HEK293 (cell line): ENCODE measurements at regions not wholly inside any gene's neighbourhood (a gene's known extent, or its start where the extent isn't known, plus 50 kb on each side); places are given as distances from the start of the nearest gene placed in this dataset.

ENCODE experiments used
- CTCF ChIA-PET: fragments of 350-600 bp; formaldehyde crosslinking; extraction: SDS; loops from one replicate; lab custom pipeline; 2021; ENCODE audit warnings: antibody characterized with exemption; lab: Yijun Ruan, JAX
- POLR2A ChIA-PET: fragments of 300-600 bp; formaldehyde crosslinking; extraction: SDS; loops from one replicate; lab custom pipeline; 2020; ENCODE audit warnings: antibody characterized with exemption, inconsistent platforms; lab: Yijun Ruan, JAX
- H3K27ac ChIP-seq: fragments of 200-500 bp; sonication (Bioruptor generic); 2 replicates; pipeline ENCODE4 v1.5.1; 2014; ENCODE audit warnings: low read depth, low read length, control low read depth, inconsistent platforms; ENCODE audit errors: extremely low read depth
- H3K36me3 ChIP-seq, 2 experiments: fragments of 200-500 bp in 1 of 2; sonication (Bioruptor generic) in 1 of 2; 1 replicate in 1 of 2; 2 replicates in 1 of 2; pipeline ENCODE4 v1.5.1; 2014 to 2017; ENCODE audit warnings: inconsistent platforms in 2 of 2, low read length in 2 of 2; ENCODE audit not compliant: control insufficient read depth in 2 of 2, insufficient read depth in 1 of 2
- H3K4me1 ChIP-seq: fragments of 200-500 bp; sonication (Bioruptor generic); 2 replicates; pipeline ENCODE4 v1.5.1; 2014; ENCODE audit warnings: mild to moderate bottlenecking, low read length, inconsistent platforms; ENCODE audit not compliant: control insufficient read depth, insufficient read depth
- H3K4me3 ChIP-seq: 2 replicates; pipeline ENCODE4 v1.5.1; 2011; ENCODE audit warnings: low read depth, mild to moderate bottlenecking, control low read depth, low read length, moderate library complexity
- H3K9me3 ChIP-seq: fragments of 200-500 bp; sonication (Bioruptor generic); 2 replicates; pipeline ENCODE4 v1.5.1; 2014; ENCODE audit warnings: low read depth, low read length, inconsistent platforms; ENCODE audit not compliant: control insufficient read depth, insufficient read depth
- KLF7 ChIP-seq: fragments of 450-650 bp; formaldehyde crosslinking; IDR thresholded peaks from 2 replicates; pipeline ENCODE4 v1.5.1; 2016; ENCODE audit warnings: missing biosample characterization, missing genetic modification characterization, borderline replicate concordance
- WT1 ChIP-seq: fragments of 450-650 bp; formaldehyde crosslinking; IDR thresholded peaks from 2 replicates; pipeline ENCODE4 v1.5.1; 2016; ENCODE audit warnings: missing biosample characterization, missing genetic modification characterization
- ZBTB20 ChIP-seq: fragments of 450-650 bp; formaldehyde crosslinking; IDR thresholded peaks from 2 replicates; pipeline ENCODE4 v1.5.1; 2016; ENCODE audit warnings: missing biosample characterization, missing genetic modification characterization
- ZBTB7A ChIP-seq: fragments of 450-650 bp; formaldehyde crosslinking; IDR thresholded peaks from 2 replicates; pipeline ENCODE4 v1.5.1; 2016; ENCODE audit warnings: low read depth, missing biosample characterization, missing genetic modification characterization
- ZNF121 ChIP-seq: fragments of 450-650 bp; formaldehyde crosslinking; IDR thresholded peaks from 2 replicates; pipeline ENCODE4 v1.5.1; 2016; ENCODE audit warnings: missing biosample characterization, missing genetic modification characterization
- ZNF157 ChIP-seq: fragments of 450-650 bp; formaldehyde crosslinking; IDR thresholded peaks from 2 replicates; pipeline ENCODE4 v1.5.1; 2016; ENCODE audit warnings: missing biosample characterization, missing genetic modification characterization
- ZNF16 ChIP-seq: fragments of 450-650 bp; formaldehyde crosslinking; IDR thresholded peaks from 2 replicates; pipeline ENCODE4 v1.5.1; 2016; ENCODE audit warnings: low read depth, missing biosample characterization, missing genetic modification characterization
- ZNF433 ChIP-seq: fragments of 450-650 bp; formaldehyde crosslinking; IDR thresholded peaks from 2 replicates; pipeline ENCODE4 v1.5.1; 2016; ENCODE audit warnings: missing biosample characterization, missing genetic modification characterization, low read depth
- ZNF514 ChIP-seq: fragments of 450-650 bp; formaldehyde crosslinking; IDR thresholded peaks from 2 replicates; pipeline ENCODE4 v1.5.1; 2016; ENCODE audit warnings: missing biosample characterization, missing genetic modification characterization
- ZNF521 ChIP-seq: fragments of 450-650 bp; formaldehyde crosslinking; IDR thresholded peaks from 2 replicates; pipeline ENCODE4 v1.5.1; 2017; ENCODE audit warnings: missing biosample characterization, mild to moderate bottlenecking, missing genetic modification characterization
- ZNF529 ChIP-seq: fragments of 450-650 bp; formaldehyde crosslinking; IDR thresholded peaks from 2 replicates; pipeline ENCODE4 v1.5.1; 2017; ENCODE audit warnings: missing genetic modification characterization, missing biosample characterization; ENCODE audit not compliant: insufficient replicate concordance
- ZNF555 ChIP-seq: fragments of 450-650 bp; formaldehyde crosslinking; conservative IDR thresholded peaks from 2 replicates; pipeline ENCODE4 v1.5.1; 2017; ENCODE audit warnings: missing biosample characterization, mild to moderate bottlenecking, missing genetic modification characterization, inconsistent platforms
- ZNF837 ChIP-seq: fragments of 450-650 bp; formaldehyde crosslinking; IDR thresholded peaks from 2 replicates; pipeline ENCODE4 v1.5.1; 2016; ENCODE audit warnings: missing biosample characterization, missing genetic modification characterization
- TF ChIP-seq, protein P1 (sequence below): fragments of 450-650 bp; formaldehyde crosslinking; IDR thresholded peaks from 2 replicates; pipeline ENCODE4 v1.5.1; 2016; ENCODE audit warnings: missing biosample characterization, missing genetic modification characterization
- TF ChIP-seq, protein P2 (sequence below): fragments of 450-650 bp; formaldehyde crosslinking; IDR thresholded peaks from 2 replicates; pipeline ENCODE4 v1.5.1; 2017; ENCODE audit warnings: missing biosample characterization, missing genetic modification characterization
- TF ChIP-seq, protein P3 (sequence below): fragments of 450-650 bp; formaldehyde crosslinking; IDR thresholded peaks from 2 replicates; pipeline ENCODE4 v1.5.1; 2017; ENCODE audit warnings: missing biosample characterization, mild to moderate bottlenecking, missing genetic modification characterization, moderate library complexity
- TF ChIP-seq, protein P4 (sequence below): fragments of 450-650 bp; formaldehyde crosslinking; IDR thresholded peaks from 2 replicates; pipeline ENCODE4 v1.5.1; 2016; ENCODE audit warnings: missing biosample characterization, missing genetic modification characterization
- TF ChIP-seq, protein P5 (sequence below): fragments of 450-650 bp; formaldehyde crosslinking; IDR thresholded peaks from 2 replicates; pipeline ENCODE4 v1.5.1; 2016; ENCODE audit warnings: missing biosample characterization, missing genetic modification characterization
- TF ChIP-seq, protein P6 (sequence below): fragments of 450-650 bp; formaldehyde crosslinking; IDR thresholded peaks from 2 replicates; pipeline ENCODE4 v1.5.1; 2016; ENCODE audit warnings: missing biosample characterization, missing genetic modification characterization, borderline replicate concordance

DNA sequence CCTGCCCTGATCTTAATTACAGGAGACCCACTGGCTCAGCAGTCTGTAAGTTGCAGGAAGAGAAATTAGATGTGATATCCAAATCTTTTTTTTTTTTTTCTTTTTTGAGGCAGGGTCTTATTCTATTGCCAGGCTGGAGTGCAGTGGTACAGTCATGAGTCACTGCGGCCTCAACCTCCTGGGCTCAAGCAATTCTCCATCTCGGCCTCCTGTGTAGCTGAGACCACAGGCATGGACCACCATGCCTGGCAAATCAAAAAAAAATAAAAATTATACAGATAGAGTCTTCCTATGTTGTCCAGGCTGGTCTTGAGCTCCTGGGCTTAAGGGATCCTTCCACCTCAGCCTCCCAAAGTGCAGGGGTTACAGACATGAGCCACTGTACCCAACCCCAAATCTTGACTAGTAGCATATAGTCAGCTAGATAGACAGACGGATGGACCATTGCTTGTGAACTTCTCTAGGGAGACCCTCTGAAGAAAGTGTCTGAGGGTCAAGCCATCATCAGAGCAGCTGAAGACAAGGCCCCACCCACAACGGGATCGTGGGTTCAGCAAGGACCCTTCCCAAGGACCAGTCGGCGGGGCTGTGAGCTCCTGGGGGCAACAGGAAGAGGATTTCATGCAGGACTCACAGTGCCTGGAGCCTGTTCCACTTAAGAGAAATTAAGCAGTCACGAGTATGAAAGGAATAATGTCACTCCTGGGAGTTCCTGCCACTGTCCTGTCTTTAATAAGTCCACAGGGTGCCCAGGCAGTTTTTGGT, 222.7 kb downstream of the ANKRD60 start (continued):
- no peak for TF ChIP-seq ZNF837

DNA sequence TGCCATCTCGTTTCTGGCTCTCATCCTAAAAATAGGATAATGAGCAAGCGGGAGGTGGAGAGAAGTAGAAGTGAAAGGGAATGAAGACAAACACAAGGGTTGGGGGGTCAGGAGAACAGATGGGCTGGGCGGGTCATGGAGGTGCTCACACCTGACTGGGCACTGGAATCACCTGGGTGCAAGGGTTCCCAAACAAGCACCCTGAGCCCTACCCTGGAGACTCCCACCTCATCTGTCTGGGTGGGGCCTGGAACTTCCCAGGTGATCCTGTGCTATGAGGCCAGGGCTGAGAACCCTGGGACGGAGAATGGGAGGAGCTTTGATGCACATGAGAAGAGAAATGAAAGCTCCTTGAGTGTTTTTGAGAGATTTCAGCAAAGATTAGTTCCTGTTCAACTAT, 223.6 kb downstream of the ANKRD60 start:
- H3K36me3 ChIP-seq, result no peaks in the 10 kb centered on the region
- H3K9me3 ChIP-seq, result no peaks in the 10 kb centered on the region
- TF ChIP-seq ZNF529 (tag by site-specific recombination), result no peak
- no peak for TF ChIP-seq ZNF514 (tag by site-specific recombination)
- no peak for TF ChIP-seq ZBTB20 (tag by site-specific recombination)
- TF ChIP-seq, protein P1, sequence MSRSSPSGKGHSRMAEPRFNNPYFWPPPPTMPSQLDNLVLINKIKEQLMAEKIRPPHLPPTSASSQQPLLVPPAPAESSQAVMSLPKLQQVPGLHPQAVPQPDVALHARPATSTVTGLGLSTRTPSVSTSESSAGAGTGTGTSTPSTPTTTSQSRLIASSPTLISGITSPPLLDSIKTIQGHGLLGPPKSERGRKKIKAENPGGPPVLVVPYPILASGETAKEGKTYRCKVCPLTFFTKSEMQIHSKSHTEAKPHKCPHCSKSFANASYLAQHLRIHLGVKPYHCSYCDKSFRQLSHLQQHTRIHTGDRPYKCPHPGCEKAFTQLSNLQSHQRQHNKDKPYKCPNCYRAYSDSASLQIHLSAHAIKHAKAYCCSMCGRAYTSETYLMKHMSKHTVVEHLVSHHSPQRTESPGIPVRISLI (tag by site-specific recombination), result no peak
- no peak for TF ChIP-seq ZNF433 (tag by site-specific recombination)
- TF ChIP-seq, protein P2, sequence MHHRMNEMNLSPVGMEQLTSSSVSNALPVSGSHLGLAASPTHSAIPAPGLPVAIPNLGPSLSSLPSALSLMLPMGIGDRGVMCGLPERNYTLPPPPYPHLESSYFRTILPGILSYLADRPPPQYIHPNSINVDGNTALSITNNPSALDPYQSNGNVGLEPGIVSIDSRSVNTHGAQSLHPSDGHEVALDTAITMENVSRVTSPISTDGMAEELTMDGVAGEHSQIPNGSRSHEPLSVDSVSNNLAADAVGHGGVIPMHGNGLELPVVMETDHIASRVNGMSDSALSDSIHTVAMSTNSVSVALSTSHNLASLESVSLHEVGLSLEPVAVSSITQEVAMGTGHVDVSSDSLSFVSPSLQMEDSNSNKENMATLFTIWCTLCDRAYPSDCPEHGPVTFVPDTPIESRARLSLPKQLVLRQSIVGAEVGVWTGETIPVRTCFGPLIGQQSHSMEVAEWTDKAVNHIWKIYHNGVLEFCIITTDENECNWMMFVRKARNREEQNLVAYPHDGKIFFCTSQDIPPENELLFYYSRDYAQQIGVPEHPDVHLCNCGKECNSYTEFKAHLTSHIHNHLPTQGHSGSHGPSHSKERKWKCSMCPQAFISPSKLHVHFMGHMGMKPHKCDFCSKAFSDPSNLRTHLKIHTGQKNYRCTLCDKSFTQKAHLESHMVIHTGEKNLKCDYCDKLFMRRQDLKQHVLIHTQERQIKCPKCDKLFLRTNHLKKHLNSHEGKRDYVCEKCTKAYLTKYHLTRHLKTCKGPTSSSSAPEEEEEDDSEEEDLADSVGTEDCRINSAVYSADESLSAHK (tag by site-specific recombination), result no peak
- TF ChIP-seq, protein P3, sequence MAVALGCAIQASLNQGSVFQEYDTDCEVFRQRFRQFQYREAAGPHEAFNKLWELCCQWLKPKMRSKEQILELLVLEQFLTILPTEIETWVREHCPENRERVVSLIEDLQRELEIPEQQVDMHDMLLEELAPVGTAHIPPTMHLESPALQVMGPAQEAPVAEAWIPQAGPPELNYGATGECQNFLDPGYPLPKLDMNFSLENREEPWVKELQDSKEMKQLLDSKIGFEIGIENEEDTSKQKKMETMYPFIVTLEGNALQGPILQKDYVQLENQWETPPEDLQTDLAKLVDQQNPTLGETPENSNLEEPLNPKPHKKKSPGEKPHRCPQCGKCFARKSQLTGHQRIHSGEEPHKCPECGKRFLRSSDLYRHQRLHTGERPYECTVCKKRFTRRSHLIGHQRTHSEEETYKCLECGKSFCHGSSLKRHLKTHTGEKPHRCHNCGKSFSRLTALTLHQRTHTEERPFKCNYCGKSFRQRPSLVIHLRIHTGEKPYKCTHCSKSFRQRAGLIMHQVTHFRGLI (tag by site-specific recombination), result no peak
- TF ChIP-seq KLF7 (tag by site-specific recombination), result no peak
- H3K4me1 ChIP-seq, result no peaks in the 10 kb centered on the region
- CTCF ChIA-PET, result no interaction called here
- POLR2A ChIA-PET, result no interaction called here
- H3K4me3 ChIP-seq, result no peak overlapping the region
- H3K27ac ChIP-seq, result no peak overlapping the region

DNA sequence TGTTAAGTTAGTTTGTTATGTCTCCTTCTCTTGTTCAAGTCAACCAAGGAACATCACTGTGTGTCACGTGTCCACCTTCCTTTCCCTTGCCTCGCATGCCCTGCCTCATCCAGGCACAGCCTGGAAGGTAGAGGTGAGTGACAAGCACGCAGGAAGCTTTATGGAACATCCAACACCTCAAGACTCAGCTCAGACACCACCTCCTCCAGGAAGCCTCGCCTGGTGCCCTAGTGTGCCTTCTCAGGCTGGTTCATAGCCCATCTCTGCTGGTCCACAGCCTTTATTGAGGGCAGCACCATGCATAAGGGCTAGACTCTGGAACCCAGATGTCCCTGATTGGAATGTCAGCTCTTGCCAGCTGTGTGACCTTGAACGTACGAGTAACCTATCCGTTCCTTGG, 224.3 kb downstream of the ANKRD60 start:
- Histone ChIP-seq H3K9me3 (no peaks in the 10 kb centered on the region), H3K36me3 (no peaks in the 10 kb centered on the region), H3K4me1 (no peaks in the 10 kb centered on the region), H3K27ac (no peak overlapping the region), H3K4me3 (no peak overlapping the region)
- ChIA-PET CTCF (no interaction called here), POLR2A (no interaction called here)
- TF ChIP-seq ZBTB7A (tag by site-specific recombination) (no peak), ZNF521 (tag by site-specific recombination) (no peak), ZNF555 (tag by site-specific recombination) (no peak), ZNF16 (tag by site-specific recombination) (no peak), ZNF157 (tag by site-specific recombination) (no peak), WT1 (tag by site-specific recombination) (no peak), ZNF121 (tag by site-specific recombination) (no peak)
- TF ChIP-seq, protein P4, sequence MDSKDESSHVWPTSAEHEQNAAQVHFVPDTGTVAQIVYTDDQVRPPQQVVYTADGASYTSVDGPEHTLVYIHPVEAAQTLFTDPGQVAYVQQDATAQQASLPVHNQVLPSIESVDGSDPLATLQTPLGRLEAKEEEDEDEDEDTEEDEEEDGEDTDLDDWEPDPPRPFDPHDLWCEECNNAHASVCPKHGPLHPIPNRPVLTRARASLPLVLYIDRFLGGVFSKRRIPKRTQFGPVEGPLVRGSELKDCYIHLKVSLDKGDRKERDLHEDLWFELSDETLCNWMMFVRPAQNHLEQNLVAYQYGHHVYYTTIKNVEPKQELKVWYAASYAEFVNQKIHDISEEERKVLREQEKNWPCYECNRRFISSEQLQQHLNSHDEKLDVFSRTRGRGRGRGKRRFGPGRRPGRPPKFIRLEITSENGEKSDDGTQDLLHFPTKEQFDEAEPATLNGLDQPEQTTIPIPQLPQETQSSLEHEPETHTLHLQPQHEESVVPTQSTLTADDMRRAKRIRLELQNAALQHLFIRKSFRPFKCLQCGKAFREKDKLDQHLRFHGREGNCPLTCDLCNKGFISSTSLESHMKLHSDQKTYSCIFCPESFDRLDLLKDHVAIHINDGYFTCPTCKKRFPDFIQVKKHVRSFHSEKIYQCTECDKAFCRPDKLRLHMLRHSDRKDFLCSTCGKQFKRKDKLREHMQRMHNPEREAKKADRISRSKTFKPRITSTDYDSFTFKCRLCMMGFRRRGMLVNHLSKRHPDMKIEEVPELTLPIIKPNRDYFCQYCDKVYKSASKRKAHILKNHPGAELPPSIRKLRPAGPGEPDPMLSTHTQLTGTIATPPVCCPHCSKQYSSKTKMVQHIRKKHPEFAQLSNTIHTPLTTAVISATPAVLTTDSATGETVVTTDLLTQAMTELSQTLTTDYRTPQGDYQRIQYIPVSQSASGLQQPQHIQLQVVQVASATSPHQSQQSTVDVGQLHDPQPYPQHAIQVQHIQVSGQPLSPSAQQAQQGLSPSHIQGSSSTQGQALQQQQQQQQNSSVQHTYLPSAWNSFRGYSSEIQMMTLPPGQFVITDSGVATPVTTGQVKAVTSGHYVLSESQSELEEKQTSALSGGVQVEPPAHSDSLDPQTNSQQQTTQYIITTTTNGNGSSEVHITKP (tag by site-specific recombination), result no peak
- TF ChIP-seq, protein P5, sequence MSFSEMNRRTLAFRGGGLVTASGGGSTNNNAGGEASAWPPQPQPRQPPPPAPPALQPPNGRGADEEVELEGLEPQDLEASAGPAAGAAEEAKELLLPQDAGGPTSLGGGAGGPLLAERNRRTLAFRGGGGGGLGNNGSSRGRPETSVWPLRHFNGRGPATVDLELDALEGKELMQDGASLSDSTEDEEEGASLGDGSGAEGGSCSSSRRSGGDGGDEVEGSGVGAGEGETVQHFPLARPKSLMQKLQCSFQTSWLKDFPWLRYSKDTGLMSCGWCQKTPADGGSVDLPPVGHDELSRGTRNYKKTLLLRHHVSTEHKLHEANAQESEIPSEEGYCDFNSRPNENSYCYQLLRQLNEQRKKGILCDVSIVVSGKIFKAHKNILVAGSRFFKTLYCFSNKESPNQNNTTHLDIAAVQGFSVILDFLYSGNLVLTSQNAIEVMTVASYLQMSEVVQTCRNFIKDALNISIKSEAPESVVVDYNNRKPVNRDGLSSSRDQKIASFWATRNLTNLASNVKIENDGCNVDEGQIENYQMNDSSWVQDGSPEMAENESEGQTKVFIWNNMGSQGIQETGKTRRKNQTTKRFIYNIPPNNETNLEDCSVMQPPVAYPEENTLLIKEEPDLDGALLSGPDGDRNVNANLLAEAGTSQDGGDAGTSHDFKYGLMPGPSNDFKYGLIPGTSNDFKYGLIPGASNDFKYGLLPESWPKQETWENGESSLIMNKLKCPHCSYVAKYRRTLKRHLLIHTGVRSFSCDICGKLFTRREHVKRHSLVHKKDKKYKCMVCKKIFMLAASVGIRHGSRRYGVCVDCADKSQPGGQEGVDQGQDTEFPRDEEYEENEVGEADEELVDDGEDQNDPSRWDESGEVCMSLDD (tag by site-specific recombination), result no peak
- TF ChIP-seq, protein P6, sequence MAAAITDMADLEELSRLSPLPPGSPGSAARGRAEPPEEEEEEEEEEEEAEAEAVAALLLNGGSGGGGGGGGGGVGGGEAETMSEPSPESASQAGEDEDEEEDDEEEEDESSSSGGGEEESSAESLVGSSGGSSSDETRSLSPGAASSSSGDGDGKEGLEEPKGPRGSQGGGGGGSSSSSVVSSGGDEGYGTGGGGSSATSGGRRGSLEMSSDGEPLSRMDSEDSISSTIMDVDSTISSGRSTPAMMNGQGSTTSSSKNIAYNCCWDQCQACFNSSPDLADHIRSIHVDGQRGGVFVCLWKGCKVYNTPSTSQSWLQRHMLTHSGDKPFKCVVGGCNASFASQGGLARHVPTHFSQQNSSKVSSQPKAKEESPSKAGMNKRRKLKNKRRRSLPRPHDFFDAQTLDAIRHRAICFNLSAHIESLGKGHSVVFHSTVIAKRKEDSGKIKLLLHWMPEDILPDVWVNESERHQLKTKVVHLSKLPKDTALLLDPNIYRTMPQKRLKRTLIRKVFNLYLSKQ (tag by site-specific recombination), result no peak
